Cerebellar cortex (tissue), 1 donor: ENCODE measurements at regions not wholly inside any gene's neighbourhood (a gene's known extent, or its start where the extent isn't known, plus 50 kb on each side); places are given as distances from the start of the nearest gene placed in this dataset.
A peak's percentile ranks its signal among the peaks of the same experiment; 100 is the strongest.

Experiments
- DNase-seq: peaks from one replicate; pipeline ENCODE4 v3.0.0-alpha.2; 2015; ENCODE audit warnings: low spot score

GRCh38 chr16:80418517-80419355 lies 122.1 kb upstream of the DYNLRB2 start:
- DNase-seq, result no peak

GRCh38 chr16:80417706-80418271 lies 123.0 kb upstream of the DYNLRB2 start:
- DNase-seq, result no peak

GRCh38 chr16:80408014-80408413 lies 132.8 kb upstream of the DYNLRB2 start:
- no peak for DNase-seq

- no peak for DNase-seq
Observed at GRCh38 chr16:80407265-80407987, 133.4 kb upstream of the DYNLRB2 start.

- no peak for DNase-seq
Observed at GRCh38 chr16:80404847-80405246, 135.9 kb upstream of the DYNLRB2 start.

- no peak for DNase-seq
Observed at GRCh38 chr16:80403894-80404293, 136.9 kb upstream of the DYNLRB2 start.

- no peak for DNase-seq
Observed at GRCh38 chr16:80390871-80391489, 149.8 kb upstream of the DYNLRB2 start.

GRCh38 chr16:80390046-80390445 lies 150.7 kb upstream of the DYNLRB2 start:
- no peak for DNase-seq

- DNase-seq, result no peak
Observed at GRCh38 chr16:80389338-80389737, 151.5 kb upstream of the DYNLRB2 start.

- no peak for DNase-seq
Observed at GRCh38 chr16:80387318-80387921, 153.4 kb upstream of the DYNLRB2 start.

GRCh38 chr16:80384862-80385261 lies 155.9 kb upstream of the DYNLRB2 start:
- no peak for DNase-seq

- DNase-seq, result no peak
Observed at GRCh38 chr16:80380514-80380913, 160.3 kb upstream of the DYNLRB2 start.

GRCh38 chr16:80377096-80377956 lies 163.5 kb upstream of the DYNLRB2 start:
- no peak for DNase-seq

GRCh38 chr16:80375973-80376372 lies 164.8 kb upstream of the DYNLRB2 start:
- no peak for DNase-seq

GRCh38 chr16:80375513-80375912 lies 165.3 kb upstream of the DYNLRB2 start:
- DNase-seq, result no peak

- DNase-seq, result no peak
Observed at GRCh38 chr16:80372341-80372740, 168.5 kb upstream of the DYNLRB2 start.

GRCh38 chr16:80369138-80369958 lies 171.4 kb upstream of the DYNLRB2 start:
- DNase-seq, result peak; percentile 85

- no peak for DNase-seq
Observed at GRCh38 chr16:80367037-80367658, 173.6 kb upstream of the DYNLRB2 start.

- DNase-seq, result no peak
Observed at GRCh38 chr16:80366023-80366422, 174.8 kb upstream of the DYNLRB2 start.

GRCh38 chr16:80362816-80363215 lies 178.0 kb upstream of the DYNLRB2 start:
- DNase-seq, result no peak
